RWPE2 (cell line): ENCODE measurements at regions not wholly inside any gene's neighbourhood (a gene's known extent, or its start where the extent isn't known, plus 50 kb on each side); places are given as distances from the start of the nearest gene placed in this dataset.

Source experiments
- ATAC-seq: fragments of 200-7000 bp; cut with Tn5 transposase; 3 replicates; pipeline ENCODE4 v1.9.1; 2021; ENCODE audit warnings: low read depth
- DNase-seq: peaks from one replicate; pipeline ENCODE4 v3.0.0-alpha.2; 2020; ENCODE audit warnings: low spot score
- H3K27ac ChIP-seq: fragments of 450-650 bp; 2 replicates; pipeline ENCODE4 v1.5.1; 2017; ENCODE audit warnings: mild to moderate bottlenecking; ENCODE audit not compliant: poor library complexity, severe bottlenecking
- H3K27me3 ChIP-seq: fragments of 250-450 bp; sonication (Bioruptor Pico); 2 replicates; pipeline ENCODE4 v1.5.1; 2021; ENCODE audit warnings: mild to moderate bottlenecking, moderate library complexity; ENCODE audit not compliant: insufficient read depth, poor library complexity, severe bottlenecking
- H3K36me3 ChIP-seq: fragments of 250-450 bp; sonication (Bioruptor Pico); 2 replicates; pipeline ENCODE4 v1.5.1; 2020; ENCODE audit warnings: low read depth, mild to moderate bottlenecking, moderate library complexity
- H3K4me1 ChIP-seq: fragments of 250-450 bp; sonication (Bioruptor Pico); 2 replicates; pipeline ENCODE4 v1.5.1; 2021; ENCODE audit warnings: mild to moderate bottlenecking, moderate library complexity; ENCODE audit not compliant: insufficient read depth, poor library complexity, severe bottlenecking
- H3K4me3 ChIP-seq: fragments of 250-450 bp; sonication (Bioruptor Pico); 2 replicates; pipeline ENCODE4 v1.5.1; 2021; ENCODE audit warnings: mild to moderate bottlenecking, moderate library complexity; ENCODE audit not compliant: severe bottlenecking
- H3K9me3 ChIP-seq: fragments of 250-450 bp; sonication (Bioruptor Pico); 2 replicates; pipeline ENCODE4 v1.5.1; 2021; ENCODE audit warnings: mild to moderate bottlenecking, moderate library complexity; ENCODE audit not compliant: severe bottlenecking
- CTCF ChIP-seq: fragments of 450-650 bp; IDR thresholded peaks from one replicate; pipeline ENCODE4 v1.5.1; 2017; ENCODE audit warnings: mild to moderate bottlenecking, moderate library complexity; ENCODE audit not compliant: poor library complexity, severe bottlenecking

- Histone ChIP-seq H3K27me3 (no peaks in the 10 kb centered on the region), H3K4me3 (no peak overlapping the region), H3K9me3 (peaks cover 3% of the 10 kb centered on the region), H3K4me1 (no peaks in the 10 kb centered on the region), H3K27ac (no peak overlapping the region), H3K36me3 (no peaks in the 10 kb centered on the region)
- no peak for ATAC-seq
- DNase-seq: no peak
- TF ChIP-seq CTCF: no peak
Measured at GRCh38 chr5:13998254-13998653, 53.8 kb upstream of the DNAH5 start.

GRCh38 chr5:13997514-13997913 lies 53.0 kb upstream of the DNAH5 start:
- peaks cover 3% of the 10 kb centered on the region for H3K9me3 ChIP-seq

GRCh38 chr5:13994621-13995253 lies 50.2 kb upstream of the DNAH5 start:
- Histone ChIP-seq H3K4me3 (no peak overlapping the region), H3K27ac (no peak overlapping the region), H3K27me3 (no peaks in the 10 kb centered on the region), H3K9me3 (peaks cover 3% of the 10 kb centered on the region), H3K4me1 (peaks cover 9% of the 10 kb centered on the region), H3K36me3 (no peaks in the 10 kb centered on the region)
- no peak for TF ChIP-seq CTCF
- ATAC-seq (no peak), DNase-seq (no peak)

More at GRCh38 chr5:13997514-13997913, 53.0 kb upstream of the DNAH5 start:
- ATAC-seq: no peak
- Histone ChIP-seq H3K36me3 (no peaks in the 10 kb centered on the region), H3K27ac (no peak overlapping the region), H3K27me3 (no peaks in the 10 kb centered on the region), H3K4me3 (no peak overlapping the region), H3K4me1 (no peaks in the 10 kb centered on the region)
- no peak for DNase-seq
- TF ChIP-seq CTCF: no peak
